HG03571 (cell line): ENCODE measurements at regions not wholly inside any gene's neighbourhood (a gene's known extent, or its start where the extent isn't known, plus 50 kb on each side); places are given as distances from the start of the nearest gene placed in this dataset.
"Not testable (repeated sequence)": the region's sequence is repeated elsewhere in the genome, so short reads cannot be mapped to it uniquely, and the experiment has no call there.

ENCODE experiments used
- ATAC-seq: cut with Tn5 transposase; IDR thresholded peaks from one replicate; pipeline ENCODE4 v1.9.1; 2021; ENCODE audit not compliant: unreplicated experiment

DNA sequence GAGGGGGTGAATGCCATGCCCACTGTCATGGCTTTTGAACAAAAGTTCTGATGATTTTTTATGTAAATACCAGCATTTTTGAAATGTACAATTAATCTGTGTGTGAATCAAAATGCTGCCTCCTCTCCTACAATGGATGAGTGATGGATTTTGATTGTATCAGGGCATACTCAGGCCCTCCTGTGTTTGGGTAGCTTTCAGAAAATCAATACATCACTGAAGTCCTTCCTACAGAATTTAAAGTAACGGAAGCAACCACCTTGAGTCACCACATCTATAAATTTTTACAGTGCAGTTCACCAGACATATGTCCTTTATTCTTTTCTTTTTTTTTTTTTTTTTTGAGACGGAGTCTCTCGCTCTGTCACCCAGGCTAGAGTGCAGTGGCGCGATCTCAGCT lies 867.3 kb downstream of the EPHA4 start:
- no peak for ATAC-seq

DNA sequence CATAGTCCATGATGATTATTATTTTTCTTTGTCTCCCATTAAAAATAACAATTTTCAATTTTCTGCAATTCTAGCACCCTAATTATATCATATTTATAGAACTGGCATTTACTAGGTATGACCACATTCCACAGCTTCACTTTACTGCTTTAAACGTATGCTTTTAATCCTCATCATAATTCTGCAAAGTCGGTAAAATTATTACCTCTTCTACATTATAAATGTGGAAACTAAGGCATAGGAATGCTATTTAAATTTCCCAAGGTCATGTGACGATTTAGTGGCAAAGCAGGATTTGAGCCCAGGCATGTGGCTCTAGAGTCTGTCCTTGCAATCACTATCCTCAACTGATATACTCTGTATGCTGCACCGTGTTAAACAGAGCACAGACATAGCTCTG lies 866.4 kb downstream of the EPHA4 start:
- ATAC-seq: no peak

DNA sequence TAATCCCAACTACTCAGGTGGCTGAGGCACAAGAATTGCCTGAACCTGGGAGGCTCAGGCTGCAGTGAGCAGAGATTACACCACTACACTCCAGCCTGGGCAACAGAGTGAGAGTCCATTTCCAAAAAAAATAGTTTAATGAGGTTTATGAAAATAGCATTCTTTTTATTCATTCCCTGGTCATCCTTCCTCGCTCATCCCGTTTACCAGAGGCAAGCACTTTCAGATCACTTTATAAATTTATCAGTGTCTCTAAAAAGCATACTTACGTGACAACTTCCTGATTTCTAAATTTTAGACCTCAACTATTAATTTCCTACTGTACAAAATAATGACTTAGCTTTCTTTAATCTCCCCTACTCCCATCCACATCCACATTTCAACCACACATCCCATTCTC lies 864.8 kb downstream of the EPHA4 start:
- no peak for ATAC-seq

DNA sequence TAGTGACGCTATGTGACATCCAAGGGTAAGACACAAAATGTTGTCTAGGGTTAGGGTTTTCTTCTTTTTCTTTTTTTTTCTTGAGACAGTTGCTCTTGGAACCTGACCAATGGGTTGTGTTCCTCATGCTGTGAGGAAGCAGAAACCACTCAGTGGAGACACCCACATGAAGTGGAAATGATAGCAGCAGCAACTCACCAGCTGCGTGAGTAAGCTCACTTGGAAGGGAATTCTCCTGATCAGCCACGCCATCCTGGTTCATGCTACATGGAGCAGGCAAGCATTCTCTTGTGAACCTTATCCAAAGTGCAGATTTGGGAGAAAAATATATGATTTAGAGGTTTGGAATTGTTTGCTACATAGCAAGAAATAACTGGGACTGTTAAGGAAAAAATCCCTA lies 863.7 kb downstream of the EPHA4 start:
- ATAC-seq: no peak

DNA sequence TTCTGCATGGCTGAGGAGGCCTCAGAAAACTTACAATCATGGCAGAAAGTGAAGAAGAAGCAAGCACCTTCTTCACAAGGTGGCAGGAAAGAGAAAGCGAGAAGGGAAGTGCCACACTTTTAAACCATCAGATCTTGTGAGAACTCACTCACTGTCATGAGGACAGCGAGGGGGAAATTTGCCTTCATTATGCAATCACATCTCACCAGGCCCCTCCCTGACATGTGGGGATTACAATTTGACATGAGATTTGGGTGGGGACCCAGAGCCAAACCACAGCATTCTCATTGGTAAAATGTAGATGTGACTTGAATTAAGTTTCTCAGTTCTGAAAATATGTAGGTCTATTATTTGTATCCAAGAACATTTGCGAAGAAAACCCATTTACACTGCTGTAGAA lies 854.8 kb downstream of the EPHA4 start:
- no peak for ATAC-seq

DNA sequence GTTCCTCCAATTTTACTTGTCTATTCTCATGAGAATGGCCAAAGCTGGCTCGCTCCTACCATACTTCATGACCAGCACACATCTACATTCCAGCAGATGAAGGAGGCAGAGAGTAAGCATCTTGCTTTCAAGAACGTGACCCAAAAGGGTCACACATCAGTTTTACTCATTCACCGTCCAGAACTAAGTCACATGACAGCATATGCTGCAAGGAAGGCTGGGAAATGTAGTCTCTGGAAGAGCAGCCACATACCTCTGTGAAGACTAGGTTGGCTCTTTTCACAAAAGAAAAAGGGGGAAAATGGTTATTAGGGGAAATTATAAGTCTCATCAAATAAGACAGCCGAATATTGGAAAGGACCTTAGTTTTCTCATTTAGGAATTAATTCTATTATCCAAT lies 835.3 kb downstream of the EPHA4 start:
- ATAC-seq: no peak

DNA sequence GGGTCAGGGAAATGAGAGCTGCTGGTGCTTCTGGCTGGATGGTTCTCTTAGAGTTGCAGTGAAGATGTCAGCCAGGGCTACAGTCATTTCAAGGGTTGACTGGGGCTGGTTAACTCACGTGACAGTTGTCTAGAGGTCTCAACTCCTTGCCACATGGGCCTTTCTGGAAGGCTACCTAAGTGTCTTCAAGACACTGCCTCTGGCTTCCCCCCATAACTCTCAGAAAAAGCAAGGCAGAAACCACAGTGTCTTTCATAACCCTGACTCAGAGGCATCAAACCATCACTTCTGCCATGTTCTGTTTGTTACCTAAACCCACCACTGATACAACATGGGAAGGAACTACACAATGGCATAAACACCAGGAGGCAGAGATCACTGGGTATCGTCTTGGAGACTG lies 828.9 kb downstream of the EPHA4 start:
- no peak for ATAC-seq

DNA sequence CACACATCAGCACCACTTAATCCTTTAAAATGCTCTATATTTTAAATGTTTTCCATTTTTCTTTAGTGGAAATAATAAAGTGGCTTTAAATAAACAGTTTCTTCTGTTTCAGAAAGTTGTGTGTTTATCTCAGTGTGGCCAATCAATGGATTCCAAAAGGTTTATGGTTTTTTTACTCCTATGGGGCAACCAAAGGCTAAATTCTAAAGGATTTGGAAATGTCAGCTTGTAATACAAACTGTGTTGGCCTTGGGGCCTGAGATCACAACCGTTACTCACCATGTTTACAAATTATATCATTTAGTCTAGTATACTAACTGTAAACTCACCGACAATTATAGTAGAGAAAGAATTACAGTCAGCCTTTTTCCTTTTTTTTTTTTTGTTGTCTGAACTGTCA lies 827.2 kb downstream of the EPHA4 start:
- no peak for ATAC-seq

DNA sequence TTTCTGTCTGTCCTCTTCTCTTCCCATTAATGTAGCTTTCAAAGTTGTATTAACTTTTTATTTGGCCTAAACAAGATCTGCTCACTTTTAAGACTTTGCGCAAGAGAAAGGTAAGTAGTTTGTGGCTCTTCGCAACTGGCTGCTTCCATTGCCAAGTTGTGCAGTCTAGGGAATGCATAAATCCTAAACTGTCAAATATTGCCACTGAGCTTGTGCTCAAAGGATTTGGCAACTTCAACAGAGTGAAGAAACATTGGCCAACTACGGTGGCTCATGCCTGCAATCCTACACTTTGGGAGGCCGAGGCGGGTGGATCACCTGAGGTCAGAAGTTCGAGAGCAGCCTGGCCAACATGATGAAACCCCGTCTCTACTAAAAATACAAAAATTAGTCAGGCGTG lies 826.4 kb downstream of the EPHA4 start:
- ATAC-seq: no peak

DNA sequence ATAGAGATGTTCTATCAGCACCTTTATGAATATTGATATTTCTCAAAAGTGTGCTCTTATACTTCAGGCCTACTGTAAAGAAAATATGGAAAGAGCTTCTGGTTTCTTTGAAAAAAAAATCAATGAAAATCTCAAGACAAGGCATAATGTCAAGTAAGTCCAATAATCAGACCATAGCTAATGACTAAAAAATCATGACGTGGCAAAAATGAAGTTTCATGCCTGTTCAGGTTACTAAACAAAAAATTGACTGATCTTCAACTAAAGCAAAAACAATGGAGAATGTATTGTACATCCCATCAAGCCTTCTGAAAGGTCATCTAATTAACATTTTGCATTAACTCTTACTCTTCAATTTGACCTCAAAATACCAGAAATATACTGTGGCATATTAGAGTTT lies 824.4 kb downstream of the EPHA4 start:
- ATAC-seq: no peak

DNA sequence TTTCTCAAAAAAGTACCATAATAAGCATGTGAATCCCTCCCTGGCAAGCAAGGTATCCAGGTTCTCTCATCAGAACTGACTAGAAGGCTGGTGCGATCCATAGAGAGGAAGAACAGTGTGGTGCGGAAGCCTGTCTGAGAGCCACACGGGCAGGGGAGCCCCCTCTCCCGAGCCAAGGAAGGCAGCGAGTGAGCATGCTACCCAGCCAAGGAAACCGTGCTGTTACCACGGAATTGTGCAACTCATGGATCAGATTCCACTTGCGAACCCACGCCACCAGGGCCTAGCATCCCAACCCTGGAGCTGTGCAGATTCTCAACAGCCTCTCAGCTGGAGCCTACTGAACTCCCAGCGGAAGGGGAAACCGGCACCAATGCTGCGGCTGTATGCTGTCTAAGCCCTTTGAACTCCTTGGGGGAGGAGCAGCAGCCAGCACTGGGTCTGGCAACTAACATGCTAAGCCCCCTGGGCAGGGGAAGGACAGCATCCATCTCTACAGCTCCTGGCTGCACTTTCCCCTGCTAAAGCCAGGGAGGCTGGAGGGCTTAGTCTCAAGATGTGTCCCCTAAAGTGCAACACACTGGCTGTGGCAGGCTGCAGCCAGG lies 823.1 kb downstream of the EPHA4 start:
- ATAC-seq: no peak

DNA sequence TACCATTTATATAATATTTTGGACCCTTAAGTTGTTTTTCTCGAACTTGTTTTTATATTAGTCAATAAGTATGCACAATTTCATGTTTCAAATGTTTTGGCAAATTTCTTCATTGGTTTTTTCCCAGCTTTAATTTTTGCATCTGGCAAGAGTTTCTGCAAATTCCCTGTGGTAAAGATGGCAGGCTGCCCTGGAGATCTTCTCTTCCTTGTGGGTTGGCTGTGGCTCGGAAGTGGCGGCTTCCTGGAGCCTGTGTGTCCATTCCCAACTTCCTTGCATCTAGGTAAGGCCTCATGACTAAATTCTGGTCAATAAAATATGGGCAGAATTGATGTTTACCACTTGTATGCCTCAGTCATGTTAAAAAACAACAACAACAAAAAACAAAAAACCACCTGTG lies 818.6 kb downstream of the EPHA4 start:
- ATAC-seq: no peak

DNA sequence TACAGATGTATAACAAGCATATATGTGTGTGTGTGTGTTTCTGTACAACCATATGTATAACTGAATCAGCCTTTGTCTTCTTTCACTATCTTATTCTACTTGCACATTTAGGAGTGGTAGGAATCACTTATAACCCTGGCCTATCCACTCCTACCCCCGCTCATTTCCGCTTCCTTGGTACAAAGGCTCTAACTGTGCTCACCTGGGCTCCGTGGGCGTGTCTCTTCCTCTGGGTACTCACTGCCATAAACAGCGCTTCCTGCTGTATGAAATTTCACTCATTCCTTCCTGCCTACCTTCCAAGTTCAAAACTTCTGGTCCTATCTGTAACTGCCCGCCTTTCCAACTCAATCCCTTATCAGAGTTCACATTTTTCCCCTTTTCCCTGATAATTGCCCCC lies 815.5 kb downstream of the EPHA4 start:
- ATAC-seq: no peak

DNA sequence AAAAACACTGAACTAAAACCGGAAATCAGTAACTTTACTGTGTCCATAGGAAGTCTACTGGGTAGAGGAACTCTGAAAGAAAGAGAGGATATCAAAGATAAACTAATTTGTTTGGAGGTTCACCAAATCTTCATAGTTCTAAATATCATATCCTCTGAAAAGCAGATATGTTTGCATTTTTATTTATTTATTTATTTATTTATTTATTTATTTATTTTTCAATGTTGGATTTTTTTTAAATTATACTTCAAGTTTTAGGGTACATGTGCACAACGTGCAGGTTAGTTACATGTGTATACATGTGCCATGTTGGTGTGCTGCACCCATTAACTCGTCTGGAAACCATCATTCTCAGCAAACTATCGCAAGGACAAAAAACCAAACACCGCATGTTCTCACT lies 813.7 kb downstream of the EPHA4 start:
- ATAC-seq: not testable (repeated sequence)

DNA sequence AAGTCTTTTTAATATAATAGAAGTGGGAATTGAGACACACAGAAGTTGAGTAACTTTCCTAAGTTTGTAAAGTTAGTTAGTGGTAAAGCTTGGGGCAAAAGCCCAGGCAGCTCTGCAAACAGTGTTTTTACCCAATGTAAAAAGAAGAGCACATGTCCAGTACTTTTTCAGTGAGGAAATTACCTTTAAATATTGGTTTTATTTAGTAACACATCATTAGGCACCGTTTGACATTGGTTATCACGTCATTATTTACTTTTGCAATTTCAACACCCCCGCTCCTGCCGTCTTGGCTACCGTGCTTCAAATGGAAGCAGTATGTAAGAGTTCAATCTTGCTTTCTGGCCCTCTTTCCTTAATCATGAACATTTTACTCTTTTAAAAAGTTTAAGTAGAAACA lies 807.9 kb downstream of the EPHA4 start:
- no peak for ATAC-seq

DNA sequence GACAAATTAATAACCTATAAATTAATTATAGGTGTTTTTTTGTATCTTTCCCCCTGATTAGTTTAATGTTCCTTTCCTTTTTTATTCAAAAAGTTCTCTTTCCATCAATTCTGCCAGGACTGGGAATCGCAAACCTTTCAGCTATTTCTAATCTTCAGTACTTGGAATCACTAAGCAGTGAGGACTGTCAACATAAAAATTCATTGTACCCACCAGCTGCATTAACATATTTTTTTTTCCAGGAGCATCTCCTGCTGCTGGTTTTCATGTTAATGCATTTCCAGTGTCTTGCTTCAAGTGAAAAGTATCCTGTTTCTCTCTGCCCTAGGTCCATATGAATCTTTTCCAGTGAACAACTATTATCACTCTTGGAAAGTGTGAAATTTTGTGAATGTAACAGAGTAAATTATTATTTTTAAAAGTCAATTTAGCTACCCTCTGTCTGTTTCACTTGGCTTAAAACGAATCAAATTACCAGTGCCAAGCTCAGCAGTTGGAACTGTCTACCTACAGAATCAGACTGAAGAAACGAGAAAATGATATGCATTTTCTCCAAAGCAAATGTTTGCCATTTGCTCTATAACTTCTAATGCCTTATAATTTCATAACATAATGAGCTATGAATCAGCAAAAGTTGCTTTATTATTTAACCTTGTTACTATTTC lies 804.4 kb downstream of the EPHA4 start:
- ATAC-seq: no peak

DNA sequence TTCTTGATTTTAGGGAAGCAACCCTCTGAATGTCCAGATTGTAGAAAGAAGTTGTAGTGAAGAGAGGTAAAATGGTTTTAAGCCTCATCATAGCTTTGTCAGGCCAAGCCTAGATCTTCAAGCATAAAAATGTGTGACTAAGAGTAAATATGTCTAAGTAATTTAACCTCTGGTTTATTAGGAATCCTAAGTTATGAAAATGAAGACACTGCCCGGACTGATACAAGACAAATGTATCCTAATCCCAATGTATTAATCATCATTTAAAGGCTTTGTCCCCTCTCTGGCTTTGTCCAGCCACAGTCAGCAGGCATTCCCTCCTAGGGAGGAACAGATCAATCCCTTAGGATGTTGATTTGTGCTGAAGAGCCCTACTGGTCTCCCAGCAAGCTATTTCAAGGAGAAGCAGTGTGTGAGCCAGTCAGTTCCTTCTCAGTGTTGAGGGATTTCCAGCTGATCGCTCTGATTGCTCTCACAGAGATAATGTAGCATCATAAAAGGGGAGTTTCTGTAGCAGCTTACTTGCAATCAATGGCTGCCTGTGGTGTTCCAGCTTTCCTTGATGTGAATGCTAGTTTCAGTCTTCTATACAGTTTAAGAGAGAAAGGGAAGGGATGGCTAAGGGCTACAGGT lies 796.1 kb downstream of the EPHA4 start:
- no peak for ATAC-seq

DNA sequence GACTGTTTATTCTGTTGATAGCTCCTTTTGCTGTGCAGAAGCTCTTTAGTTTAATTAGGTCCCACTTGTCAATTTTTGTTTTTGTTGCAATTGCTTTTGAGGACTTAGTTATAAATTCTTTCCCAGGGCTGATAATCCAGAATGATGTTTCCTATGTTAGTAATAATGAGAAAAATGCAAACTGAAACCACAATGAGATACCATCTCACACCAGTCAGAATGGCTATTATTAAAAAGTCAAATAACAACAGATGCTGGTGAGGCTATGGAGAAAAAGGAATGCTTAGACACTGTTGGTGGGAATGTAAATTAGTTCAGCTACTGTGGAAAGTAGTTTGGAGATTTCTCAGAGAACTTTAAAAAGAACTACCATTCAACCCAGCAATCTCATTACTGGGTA lies 793.0 kb downstream of the EPHA4 start:
- ATAC-seq: not testable (repeated sequence)

DNA sequence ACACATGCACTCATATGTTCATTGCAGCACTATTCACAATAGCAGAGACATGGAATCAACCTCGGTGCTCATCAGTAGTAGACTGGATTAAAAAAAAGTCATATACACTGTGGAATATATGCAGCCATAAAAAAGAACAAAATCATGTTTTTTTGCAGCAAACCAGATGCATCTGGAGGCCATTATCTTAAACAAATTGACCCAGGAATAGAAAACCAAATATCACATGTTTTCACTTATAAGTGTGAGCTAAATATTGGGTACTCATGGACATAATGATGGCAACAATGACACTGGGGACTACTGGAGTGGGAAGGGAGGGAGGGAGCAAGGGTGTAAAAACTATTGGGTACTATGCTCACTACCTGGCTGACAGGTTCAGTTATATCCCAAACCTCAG lies 792.6 kb downstream of the EPHA4 start:
- no peak for ATAC-seq

DNA sequence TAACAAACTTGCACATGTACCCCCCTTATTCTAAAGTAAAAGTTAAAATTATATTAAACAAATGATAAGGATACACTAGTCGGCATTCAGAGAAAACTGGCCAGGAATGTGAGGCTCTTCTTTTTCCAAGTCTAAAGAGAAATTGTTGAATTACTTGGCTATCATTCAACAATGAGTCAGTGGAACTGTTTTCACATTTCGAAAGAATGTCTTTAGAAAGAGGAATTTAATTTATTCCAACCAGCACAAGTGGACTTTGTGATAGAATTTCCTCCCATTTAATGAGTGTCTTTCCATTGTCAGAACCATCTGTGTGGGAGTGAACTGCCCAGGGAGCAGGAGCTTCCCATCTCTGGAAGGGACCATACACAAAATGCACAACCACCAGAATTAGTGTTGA lies 792.2 kb downstream of the EPHA4 start:
- ATAC-seq: no peak

DNA sequence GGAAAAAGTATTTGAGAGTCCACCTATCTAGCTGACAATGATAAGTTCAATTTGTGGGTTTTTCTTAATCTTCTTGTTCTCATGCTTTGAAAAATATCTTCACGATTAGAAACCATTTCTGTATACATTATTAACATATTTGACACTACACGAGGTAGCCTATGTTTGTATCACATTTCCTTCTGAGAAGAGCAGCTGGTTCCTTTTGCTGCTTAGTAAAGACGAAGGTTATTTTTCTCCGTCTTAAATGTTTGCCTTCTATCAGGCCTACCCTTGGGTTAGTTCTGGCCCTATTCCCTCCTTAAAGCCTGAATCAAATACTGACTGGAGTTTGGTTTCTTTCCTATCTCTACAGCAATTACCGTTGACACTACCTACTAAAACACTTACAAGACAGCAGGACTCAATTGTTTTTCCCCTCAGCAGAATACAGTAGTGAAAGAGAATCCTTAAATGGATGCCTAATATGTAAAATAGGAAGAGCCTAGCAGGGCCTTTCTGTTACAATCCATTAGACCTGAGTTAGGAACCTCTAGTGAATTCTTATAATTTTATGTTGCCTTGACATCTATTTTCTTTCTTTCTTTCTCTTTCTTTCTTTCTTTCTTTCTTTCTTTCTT lies 790.4 kb downstream of the EPHA4 start:
- ATAC-seq: no peak

DNA sequence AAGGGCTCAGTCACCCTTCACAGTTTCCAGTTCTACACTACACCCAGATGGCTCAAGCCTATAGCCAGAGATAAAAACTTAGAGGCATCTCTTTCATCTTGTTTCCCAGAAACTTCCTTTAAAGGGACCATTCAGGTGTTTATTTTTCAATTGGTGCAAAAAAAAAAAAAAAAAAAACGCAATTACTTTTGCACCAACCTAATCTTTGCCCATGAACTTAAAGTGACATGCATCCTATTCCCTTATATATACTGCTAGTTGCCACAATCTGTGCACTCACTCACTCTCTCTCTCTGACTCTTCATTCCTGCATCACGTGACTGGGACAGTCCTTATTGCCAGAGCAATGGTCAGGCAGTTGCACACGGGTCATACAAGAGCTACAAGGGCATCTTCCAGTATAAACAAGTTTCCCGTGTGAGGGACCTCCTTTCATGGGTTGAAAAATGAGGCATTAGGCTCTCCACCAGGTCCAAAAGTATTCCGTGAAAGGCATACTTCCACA lies 789.4 kb downstream of the EPHA4 start:
- no peak for ATAC-seq
